Liver (tissue), 8 donors: ENCODE measurements at regions not wholly inside any gene's neighbourhood (a gene's known extent, or its start where the extent isn't known, plus 50 kb on each side); places are given as distances from the start of the nearest gene placed in this dataset.

Source experiments
- DNase-seq: peaks from one replicate; pipeline ENCODE4 v3.0.0-alpha.2; 2017; ENCODE audit warnings: low spot score
- H3K27ac ChIP-seq, 2 donors: one replicate each; pipeline ENCODE4 v1.7.0; 2013; ENCODE audit warnings: inconsistent platforms in 2 of 2, low read length in 2 of 2, control low read depth in 1 of 2, low read depth in 1 of 2, mild to moderate bottlenecking in 1 of 2
- H3K27me3 ChIP-seq, 4 donors: one replicate each; pipeline versions ENCODE4 v1.6.1 to v1.7.0; 2013; ENCODE audit warnings: low read length in 3 of 4, inconsistent platforms in 1 of 4, mild to moderate bottlenecking in 1 of 4, moderate library complexity in 1 of 4; ENCODE audit not compliant: control insufficient read depth in 4 of 4, insufficient read depth in 4 of 4
- H3K36me3 ChIP-seq, 4 donors: one replicate each; pipeline versions ENCODE4 v1.6.1 to v1.7.0; 2013; ENCODE audit warnings: low read length in 3 of 4, mild to moderate bottlenecking in 3 of 4, low read depth in 1 of 4, moderate library complexity in 1 of 4; ENCODE audit not compliant: control insufficient read depth in 4 of 4, insufficient read depth in 3 of 4
- H3K4me1 ChIP-seq, 4 donors: one replicate each; pipeline versions ENCODE4 v1.6.1 to v1.7.0; 2013; ENCODE audit warnings: low read length in 3 of 4, mild to moderate bottlenecking in 3 of 4, moderate library complexity in 1 of 4; ENCODE audit not compliant: control insufficient read depth in 4 of 4, insufficient read depth in 4 of 4
- H3K4me3 ChIP-seq, 3 donors: one replicate each; pipeline versions ENCODE4 v1.6.1 to v1.7.0; 2013; ENCODE audit warnings: low read length in 3 of 3, control low read depth in 1 of 3, low read depth in 1 of 3, mild to moderate bottlenecking in 1 of 3
- H3K9ac ChIP-seq, 2 donors: one replicate each; pipeline ENCODE4 v1.7.0; 2013; ENCODE audit warnings: low read length in 2 of 2, mild to moderate bottlenecking in 2 of 2, moderate library complexity in 2 of 2, control low read depth in 1 of 2, low read depth in 1 of 2
- H3K9me3 ChIP-seq, 4 donors: one replicate each; pipeline versions ENCODE4 v1.6.1 to v1.7.0; 2013; ENCODE audit warnings: low read length in 3 of 4; ENCODE audit not compliant: control insufficient read depth in 4 of 4
- CTCF ChIP-seq: fragments of 150-350 bp; IDR thresholded peaks from 2 replicates; pipeline ENCODE4 v1.5.1; 2017; ENCODE audit warnings: improper control_type of control experiment, low read depth, low read length; ENCODE audit not compliant: missing input control
- EGR1 ChIP-seq, 2 donors: IDR thresholded peaks; 2 replicates each; pipeline ENCODE4 v1.6.1; 2016 to 2018; ENCODE audit warnings: antibody characterized with exemption in 2 of 2, low read depth in 2 of 2
- FOXA2 ChIP-seq: IDR thresholded peaks from 2 replicates; pipeline ENCODE4 v1.6.1; 2016; ENCODE audit warnings: antibody characterized with exemption
- HNF4G ChIP-seq: IDR thresholded peaks from 2 replicates; pipeline ENCODE4 v1.6.1; 2016; ENCODE audit warnings: antibody characterized with exemption
- JUND ChIP-seq, 2 donors: IDR thresholded peaks; 2 replicates each; pipeline ENCODE4 v1.6.1; 2016; ENCODE audit warnings: antibody characterized with exemption in 2 of 2
- MAX ChIP-seq: IDR thresholded peaks from 2 replicates; pipeline ENCODE4 v1.6.1; 2016; ENCODE audit warnings: antibody characterized with exemption
- NR2F2 ChIP-seq: IDR thresholded peaks from 2 replicates; pipeline ENCODE4 v1.6.1; 2016; ENCODE audit warnings: antibody characterized with exemption
- RAD21 ChIP-seq, 2 donors: IDR thresholded peaks; 2 replicates each; pipeline ENCODE4 v1.6.1; 2016; ENCODE audit warnings: antibody characterized with exemption in 2 of 2, mild to moderate bottlenecking in 2 of 2
- RXRA ChIP-seq, 2 donors: IDR thresholded peaks; 2 replicates each; pipeline ENCODE4 v1.6.1; 2017 to 2018; ENCODE audit warnings: antibody characterized with exemption in 2 of 2, mild to moderate bottlenecking in 1 of 2
- SP1 ChIP-seq: IDR thresholded peaks from 2 replicates; pipeline ENCODE4 v1.6.1; 2018; ENCODE audit warnings: antibody characterized with exemption, mild to moderate bottlenecking
- TAF1 ChIP-seq: conservative IDR thresholded peaks from 2 replicates; pipeline ENCODE4 v1.6.1; 2016; ENCODE audit warnings: antibody characterized with exemption, mild to moderate bottlenecking
- WGBS: extraction: QIAGEN DNeasy Blood & Tissue Kit; methylation state at CpG from one replicate; pipeline ENCODE4 v1.1.7; 2013; 5-methylcytosine and 5-hydroxymethylcytosine counted together
- TF ChIP-seq, protein P1 (sequence below): IDR thresholded peaks from 2 replicates; pipeline ENCODE4 v1.6.1; 2016; ENCODE audit warnings: antibody characterized with exemption
- donor health status: healthy.
- donor health status: healthy.
- donor health status: healthy.
- donor health status: healthy.
- donor health status: healthy.

GRCh38 chr6:134419716-134420115 is 101.8 kb upstream of the SGK1 start:
- H3K9me3 ChIP-seq: no peaks in the 10 kb centered on the region
- H3K4me3 ChIP-seq: no peak overlapping the region
- no peak for TF ChIP-seq RAD21 (IDR thresholded peaks at IDR 0.05)
- TF ChIP-seq, protein P1, sequence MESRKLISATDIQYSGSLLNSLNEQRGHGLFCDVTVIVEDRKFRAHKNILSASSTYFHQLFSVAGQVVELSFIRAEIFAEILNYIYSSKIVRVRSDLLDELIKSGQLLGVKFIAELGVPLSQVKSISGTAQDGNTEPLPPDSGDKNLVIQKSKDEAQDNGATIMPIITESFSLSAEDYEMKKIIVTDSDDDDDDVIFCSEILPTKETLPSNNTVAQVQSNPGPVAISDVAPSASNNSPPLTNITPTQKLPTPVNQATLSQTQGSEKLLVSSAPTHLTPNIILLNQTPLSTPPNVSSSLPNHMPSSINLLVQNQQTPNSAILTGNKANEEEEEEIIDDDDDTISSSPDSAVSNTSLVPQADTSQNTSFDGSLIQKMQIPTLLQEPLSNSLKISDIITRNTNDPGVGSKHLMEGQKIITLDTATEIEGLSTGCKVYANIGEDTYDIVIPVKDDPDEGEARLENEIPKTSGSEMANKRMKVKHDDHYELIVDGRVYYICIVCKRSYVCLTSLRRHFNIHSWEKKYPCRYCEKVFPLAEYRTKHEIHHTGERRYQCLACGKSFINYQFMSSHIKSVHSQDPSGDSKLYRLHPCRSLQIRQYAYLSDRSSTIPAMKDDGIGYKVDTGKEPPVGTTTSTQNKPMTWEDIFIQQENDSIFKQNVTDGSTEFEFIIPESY: no peak
- no peak for TF ChIP-seq SP1
- no peak for TF ChIP-seq TAF1
- TF ChIP-seq RXRA (IDR thresholded peaks at IDR 0.05): no peak
- no peak for TF ChIP-seq EGR1 (IDR thresholded peaks at IDR 0.05; ENCODE audit: low read depth in 2 of 2)
- no peak for TF ChIP-seq CTCF
- no peak for DNase-seq
- no peaks in the 10 kb centered on the region for H3K36me3 ChIP-seq
- H3K27me3 ChIP-seq: no peaks in the 10 kb centered on the region
- no peak overlapping the region for H3K27ac ChIP-seq
- 88% methylated on average over 7 of the region's 7 CpGs for WGBS
- no peaks in the 10 kb centered on the region for H3K4me1 ChIP-seq
- H3K9ac ChIP-seq: no peak overlapping the region

DNA sequence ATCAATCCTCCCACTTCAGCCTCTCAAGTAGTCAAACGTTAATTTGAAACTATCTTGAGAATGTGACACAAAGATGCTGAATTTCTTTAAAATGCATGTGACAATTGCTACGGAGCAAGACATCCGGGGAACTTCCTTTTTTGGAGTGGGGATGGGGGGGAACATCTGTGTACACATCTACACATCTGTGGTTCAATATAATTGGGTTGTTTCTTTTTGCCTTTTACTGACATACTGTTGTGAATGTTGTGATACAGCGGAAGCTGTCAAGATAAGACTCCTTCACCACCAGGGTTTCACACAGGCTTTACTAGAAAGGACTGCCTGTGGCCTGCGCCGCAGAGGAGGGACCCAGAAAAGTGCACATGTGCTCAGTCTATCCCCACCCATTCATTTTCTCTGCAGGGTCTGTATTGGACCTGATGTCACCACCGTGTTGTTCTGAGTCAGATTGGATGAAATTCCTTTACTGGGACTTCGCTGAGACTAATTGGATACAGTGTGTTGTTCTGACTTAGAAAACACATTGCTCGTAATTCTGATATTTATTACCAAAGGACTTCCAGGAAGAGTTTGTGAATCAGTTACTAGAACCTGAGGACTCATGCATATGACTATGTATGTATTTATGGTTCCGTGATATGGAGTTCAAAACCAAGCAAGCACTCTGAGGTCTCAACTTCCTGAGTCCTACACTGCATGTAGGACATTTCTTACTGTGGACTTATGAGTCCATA is 98.7 kb upstream of the SGK1 start:
- H3K9me3 ChIP-seq: no peaks in the 10 kb centered on the region
- H3K4me1 ChIP-seq: no peaks in the 10 kb centered on the region
- H3K27ac ChIP-seq: no peak overlapping the region
- no peaks in the 10 kb centered on the region for H3K27me3 ChIP-seq
- no peak overlapping the region for H3K9ac ChIP-seq
- no peaks in the 10 kb centered on the region for H3K36me3 ChIP-seq
- no peak for TF ChIP-seq RXRA (IDR thresholded peaks at IDR 0.05)
- TF ChIP-seq TAF1: no peak
- no peak for TF ChIP-seq HNF4G
- TF ChIP-seq MAX: no peak
- no peak overlapping the region for H3K4me3 ChIP-seq
- WGBS: 79% methylated on average over 10 of the region's 10 CpGs
- no peak for DNase-seq

GRCh38 chr6:134415656-134416055 is 97.7 kb upstream of the SGK1 start:
- TF ChIP-seq JUND (IDR thresholded peaks at IDR 0.05) (no peak), EGR1 (IDR thresholded peaks at IDR 0.05; ENCODE audit: low read depth in 2 of 2) (no peak), TAF1 (no peak), NR2F2 (no peak), RAD21 (IDR thresholded peaks at IDR 0.05) (no peak), FOXA2 (no peak)
- TF ChIP-seq, protein P1: no peak
- no peak overlapping the region for H3K27ac ChIP-seq
- H3K4me3 ChIP-seq: no peak overlapping the region
- no peaks in the 10 kb centered on the region for H3K36me3 ChIP-seq
- DNase-seq: no peak
- 67% methylated on average over 4 of the region's 4 CpGs for WGBS
- no peaks in the 10 kb centered on the region for H3K4me1 ChIP-seq
- no peaks in the 10 kb centered on the region for H3K27me3 ChIP-seq
- peaks cover 0 to 1% (median 0%) of the 10 kb centered on the region in 4 donors for H3K9me3 ChIP-seq
- no peak overlapping the region for H3K9ac ChIP-seq
